Germinal center (tissue), 1 donor: ENCODE measurements at regions not wholly inside any gene's neighbourhood (a gene's known extent, or its start where the extent isn't known, plus 50 kb on each side); places are given as distances from the start of the nearest gene placed in this dataset.
"Not testable (repeated sequence)": the region's sequence is repeated elsewhere in the genome, so short reads cannot be mapped to it uniquely, and the experiment has no call there.

ENCODE experiments used
- DNase-seq: peaks from one replicate; pipeline ENCODE4 v3.0.0; 2012; ENCODE audit warnings: mixed read lengths, low spot score

- not testable (repeated sequence) for DNase-seq
Measured at GRCh38 chr1:113305029-113305428, 85.3 kb upstream of the MAGI3 start.

DNA sequence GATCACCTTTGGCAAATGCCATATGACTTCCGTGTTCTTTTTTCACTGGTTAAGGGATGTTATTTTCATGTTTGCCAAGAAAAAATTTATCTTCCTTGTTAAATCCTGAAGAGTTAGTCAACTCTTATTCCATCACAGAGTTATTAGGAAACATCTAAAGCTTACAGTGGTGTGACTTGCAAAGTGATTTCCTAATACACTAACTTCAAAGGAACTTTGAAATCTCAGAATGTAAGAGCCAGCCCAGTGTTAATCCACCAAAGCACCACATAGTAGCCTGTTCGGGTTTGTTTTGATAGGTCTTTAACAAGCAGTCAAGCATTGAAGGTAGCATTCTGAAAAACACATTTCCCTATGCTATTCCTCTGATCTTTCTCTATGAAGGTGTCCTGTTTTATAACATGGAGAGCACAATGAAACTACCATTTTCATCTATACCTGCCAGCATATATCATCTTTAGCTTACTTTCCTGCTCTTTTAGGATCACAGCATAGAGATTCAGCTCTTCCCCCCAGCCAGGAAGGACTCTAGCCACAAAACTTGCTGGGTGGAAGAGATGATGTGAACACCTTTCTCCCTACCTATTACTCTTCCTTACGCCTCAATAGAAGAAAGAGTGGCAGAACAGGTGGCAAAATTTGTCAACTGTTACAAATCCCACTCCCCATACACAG, 82.4 kb upstream of the MAGI3 start:
- DNase-seq = no peak

DNA sequence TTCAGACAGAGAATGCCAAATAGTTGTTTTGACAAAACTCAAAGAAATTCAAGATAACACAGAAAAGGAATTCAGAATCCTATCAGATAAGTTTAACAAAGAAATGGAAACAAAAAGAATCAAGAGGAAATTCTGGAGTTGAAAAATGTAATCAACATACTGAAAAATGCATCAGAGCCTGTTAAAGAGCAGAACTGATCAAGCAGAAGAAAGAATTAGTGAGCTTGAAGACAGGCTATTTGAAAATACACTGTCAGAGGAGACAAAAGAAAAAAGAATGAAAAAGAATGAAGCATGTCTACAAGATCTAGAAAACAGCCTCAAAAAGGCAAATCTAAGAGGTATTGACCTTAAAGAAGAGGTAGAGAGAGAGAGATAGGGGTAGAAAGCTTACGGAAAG, 77.7 kb upstream of the MAGI3 start:
- not testable (repeated sequence) for DNase-seq

DNA sequence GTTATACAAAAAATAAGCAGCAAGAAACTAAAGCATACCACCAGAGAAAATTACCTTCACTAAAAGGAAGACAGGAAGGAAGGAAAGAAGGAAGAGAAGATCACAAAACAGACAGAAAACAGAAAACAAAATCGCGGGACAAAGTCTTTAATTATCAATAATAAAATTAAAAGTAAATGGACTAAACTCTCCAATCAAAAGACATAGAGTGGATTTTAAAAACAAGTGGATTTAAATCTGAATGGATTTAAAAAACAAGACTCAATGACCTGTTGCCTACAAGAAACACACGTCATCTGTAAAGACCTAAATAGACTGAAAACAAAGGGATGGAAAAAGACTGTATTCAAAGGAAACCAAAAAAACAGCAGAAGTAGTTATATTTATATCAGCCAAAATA, 75.7 kb upstream of the MAGI3 start:
- DNase-seq = no peak

- DNase-seq = no peak
Measured at GRCh38 chr1:113320272-113320671, 70.0 kb upstream of the MAGI3 start.

GRCh38 chr1:113320972-113321680, 69.2 kb upstream of the MAGI3 start:
- DNase-seq = no peak

GRCh38 chr1:113321771-113322387, 68.4 kb upstream of the MAGI3 start:
- no peak for DNase-seq

GRCh38 chr1:113322439-113322838, 67.9 kb upstream of the MAGI3 start:
- no peak for DNase-seq

GRCh38 chr1:113325022-113325421, 65.3 kb upstream of the MAGI3 start:
- DNase-seq = no peak

GRCh38 chr1:113326976-113327375, 63.3 kb upstream of the MAGI3 start:
- DNase-seq = no peak

DNA sequence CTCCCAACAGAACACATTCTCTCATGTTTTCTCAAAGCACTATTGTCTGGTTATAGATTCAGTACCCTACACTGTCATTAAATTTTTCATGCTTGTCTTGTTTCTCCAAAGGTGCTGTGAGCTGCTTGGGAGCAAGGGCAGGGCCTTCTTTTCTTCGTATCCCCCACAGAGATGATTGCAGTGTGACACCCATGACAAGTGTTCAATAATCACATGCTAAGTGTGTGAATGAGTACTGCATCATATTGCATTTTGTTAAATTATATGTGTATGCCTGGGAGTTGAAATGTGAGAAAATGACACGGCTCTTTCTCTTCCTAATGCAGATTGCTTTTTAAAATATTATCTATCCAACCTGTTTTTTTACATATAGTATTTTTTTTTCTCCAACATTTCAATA, 57.3 kb upstream of the MAGI3 start:
- no peak for DNase-seq

GRCh38 chr1:113340038-113340437, 50.3 kb upstream of the MAGI3 start:
- DNase-seq = no peak
